ENCODE measurements at regions not wholly inside any gene's neighbourhood (a gene's known extent, or its start where the extent isn't known, plus 50 kb on each side); places are given as distances from the start of the nearest gene placed in this dataset.
"Not testable (repeated sequence)": the region's sequence is repeated elsewhere in the genome, so short reads cannot be mapped to it uniquely, and the experiment has no call there.

DNA sequence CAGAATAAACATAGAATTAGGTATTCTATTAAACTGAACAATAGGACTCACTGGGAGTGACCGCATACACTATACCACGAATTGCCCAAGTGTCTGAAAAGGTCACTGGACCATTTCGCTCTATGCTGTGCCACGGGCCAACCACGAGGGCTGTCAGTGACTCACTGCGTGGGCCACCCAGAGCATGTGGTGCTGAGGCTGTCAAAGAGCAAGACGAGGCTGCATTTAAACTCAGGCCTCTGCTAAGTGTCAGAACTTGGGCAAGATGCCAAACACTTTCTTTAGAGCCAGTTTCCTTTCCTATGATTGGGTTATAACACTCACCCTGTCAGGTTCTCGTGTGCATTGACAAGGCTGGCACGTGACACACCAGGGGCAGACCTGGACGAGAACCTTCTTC is 97.5 kb downstream of the SH3YL1 start:
- FAIRE-seq: no peak

- no peak for FAIRE-seq
These were observed 98.3 kb downstream of the SH3YL1 start for GRCh38 chr2:165530-165929.

DNA sequence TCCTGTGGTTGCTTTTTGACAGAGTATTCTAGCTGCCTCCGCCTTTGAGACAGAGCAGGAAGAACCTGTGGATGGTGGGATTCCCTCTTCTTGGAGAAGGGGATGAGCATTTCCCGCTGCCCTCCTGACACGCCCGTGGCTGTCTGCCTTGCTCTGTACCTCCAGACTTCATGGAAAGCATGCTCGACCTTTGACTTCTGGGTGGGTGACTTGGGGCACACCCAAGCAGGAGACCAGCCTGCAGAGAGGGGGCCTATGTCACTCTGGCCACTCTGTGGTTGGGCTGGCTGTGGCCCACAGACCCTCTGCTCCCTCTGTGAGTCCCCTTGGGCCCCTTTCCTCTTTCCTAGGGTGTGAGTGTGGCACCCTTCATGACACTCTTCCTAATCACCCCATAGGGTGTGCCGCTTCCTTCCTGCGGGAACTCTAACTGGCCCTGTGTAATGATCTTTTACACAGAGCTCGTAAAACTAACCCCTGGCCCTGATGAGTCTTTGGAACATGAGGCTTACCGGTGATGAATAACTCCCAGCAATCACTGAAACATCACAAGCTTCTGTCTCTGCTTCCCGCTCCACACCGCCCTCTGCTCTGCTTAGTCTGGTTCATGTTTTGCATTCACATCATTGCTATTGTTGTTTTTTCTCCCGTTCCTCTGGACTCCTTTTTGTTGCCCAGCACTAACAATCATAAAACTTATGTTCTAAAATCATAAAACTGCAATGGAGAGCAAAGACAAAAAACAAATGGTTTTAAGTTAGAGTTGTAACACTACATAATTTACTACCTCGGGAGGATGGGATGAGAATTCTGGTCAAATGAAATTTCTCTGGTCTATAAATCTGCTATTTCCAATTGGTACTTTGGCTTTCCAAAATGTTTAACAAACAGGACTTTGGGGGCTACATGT is 101.1 kb downstream of the SH3YL1 start:
- peak; percentile 98 for FAIRE-seq

- no peak for FAIRE-seq
These were observed 102.1 kb downstream of the SH3YL1 start for GRCh38 chr2:161729-162128.

DNA sequence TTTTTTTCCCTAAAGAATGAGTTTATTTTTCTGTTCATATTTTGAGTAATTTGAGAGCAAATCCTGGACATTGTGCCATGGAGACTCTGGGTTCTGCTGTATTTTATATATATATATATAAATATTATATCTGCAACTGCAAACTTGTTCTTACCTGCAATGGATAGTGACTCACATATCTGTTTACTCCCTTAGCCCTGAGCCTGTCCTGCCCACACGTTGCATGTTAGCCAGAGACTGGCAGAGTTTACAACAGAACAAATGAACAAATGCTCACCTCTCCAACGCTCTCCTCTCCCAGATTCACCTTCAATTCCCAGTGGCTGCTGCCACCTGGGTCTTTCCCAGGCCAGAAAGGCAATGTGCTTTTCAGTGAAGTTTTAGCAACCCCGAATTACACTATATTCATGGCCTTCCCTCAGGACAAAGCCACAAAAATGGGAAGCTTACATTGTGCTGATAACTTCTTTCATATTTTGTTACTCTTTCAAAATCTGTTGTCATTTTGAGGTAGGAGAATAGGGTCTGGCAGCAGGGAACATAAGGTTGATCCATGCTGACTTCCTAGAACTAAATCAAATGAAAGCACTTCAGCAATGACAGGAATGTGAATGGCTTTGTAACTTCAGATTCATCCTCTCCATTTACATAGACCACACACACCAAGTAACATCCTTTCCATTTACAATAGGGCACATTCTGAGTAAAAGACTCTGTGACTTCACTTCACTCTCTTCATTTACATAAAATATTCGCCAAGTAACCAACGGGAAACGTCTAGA is 105.4 kb upstream of the FAM110C start:
- no peak for FAIRE-seq

- no peak for FAIRE-seq
These were observed 99.1 kb upstream of the FAM110C start for GRCh38 chr2:145407-145806.

DNA sequence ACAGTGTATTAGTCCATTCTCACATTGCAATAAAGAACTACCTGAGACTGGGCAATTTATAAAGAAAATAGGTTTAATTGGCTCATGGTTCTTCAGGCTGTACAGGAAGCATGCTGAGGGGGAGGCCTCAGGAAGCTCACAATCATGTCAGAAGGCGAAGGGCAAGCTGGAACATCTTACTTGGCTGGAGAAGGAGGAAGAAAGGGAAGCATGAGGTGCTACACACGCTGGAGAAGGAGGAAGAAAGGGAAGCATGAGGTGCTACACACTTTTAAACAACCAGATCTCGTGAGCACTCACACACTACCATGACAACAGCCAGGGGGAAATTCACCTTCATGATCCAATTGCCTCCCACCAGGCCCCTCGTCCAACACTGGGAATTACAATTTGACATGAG is 95.3 kb upstream of the FAM110C start:
- FAIRE-seq: no peak

- FAIRE-seq: no peak
These were observed 90.4 kb upstream of the FAM110C start for GRCh38 chr2:136666-137065.

DNA sequence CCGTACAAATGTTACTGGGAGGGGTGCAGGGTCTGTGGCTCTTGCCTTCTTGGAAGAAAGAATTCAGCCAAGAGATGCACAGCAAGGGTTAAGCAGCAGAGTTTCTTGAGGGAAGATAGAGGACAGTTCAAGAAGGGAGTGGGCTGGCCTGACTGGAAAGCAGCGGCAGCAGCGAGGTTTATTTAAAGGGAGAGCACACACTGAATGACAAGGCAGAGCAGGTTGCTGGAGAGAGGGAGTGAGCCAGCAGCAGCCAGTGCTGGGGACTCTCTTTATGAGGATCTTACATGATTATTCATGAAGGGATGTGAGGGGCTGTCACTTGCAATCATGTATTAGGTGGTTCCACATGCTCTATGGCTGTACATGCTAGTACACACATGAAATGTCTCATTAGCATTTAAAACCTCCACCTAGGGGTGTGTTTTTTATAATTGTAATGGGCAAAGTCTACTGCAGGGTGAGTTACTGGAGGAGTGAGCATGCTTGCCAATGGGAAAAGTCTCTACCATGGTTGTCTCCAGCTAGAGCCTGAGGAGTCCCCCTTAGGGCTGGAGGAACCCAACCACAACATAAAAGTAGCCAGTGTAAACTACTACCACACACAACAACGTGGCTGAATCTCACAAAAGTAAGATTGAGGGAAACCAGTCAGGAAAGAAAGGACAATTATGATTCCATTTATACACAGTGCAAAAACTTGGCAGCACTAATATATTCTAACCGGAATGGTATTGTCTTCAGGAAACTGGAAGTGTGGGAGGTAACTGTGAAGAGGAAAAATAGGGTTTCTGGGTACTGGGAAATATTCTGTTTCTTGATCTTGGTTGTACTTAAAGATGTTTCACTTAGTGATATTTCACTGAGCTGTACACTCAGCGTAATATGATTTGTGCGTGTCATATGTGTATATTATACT is 87.6 kb upstream of the FAM110C start:
- FAIRE-seq: no peak

DNA sequence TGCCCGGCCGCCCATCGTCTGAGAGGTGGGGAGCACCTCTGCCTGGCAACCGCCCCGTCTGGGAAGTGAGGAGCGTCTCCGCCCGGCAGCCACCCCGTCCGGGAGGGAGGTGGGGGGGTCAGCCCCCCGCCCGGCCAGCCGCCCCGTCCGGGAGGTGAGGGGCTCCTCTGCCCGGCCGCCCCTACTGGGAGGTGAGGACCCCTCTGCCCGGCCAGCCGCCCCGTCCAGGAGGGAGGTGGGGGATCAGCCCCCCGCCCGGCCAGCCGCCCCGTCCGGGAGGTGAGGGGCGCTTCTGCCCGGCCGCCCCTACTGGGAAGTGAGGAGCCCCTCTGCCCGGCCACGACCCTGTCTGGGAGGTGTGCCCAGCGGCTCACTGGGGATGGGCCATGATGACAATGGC is 80.5 kb upstream of the FAM110C start:
- not testable (repeated sequence) for FAIRE-seq

DNA sequence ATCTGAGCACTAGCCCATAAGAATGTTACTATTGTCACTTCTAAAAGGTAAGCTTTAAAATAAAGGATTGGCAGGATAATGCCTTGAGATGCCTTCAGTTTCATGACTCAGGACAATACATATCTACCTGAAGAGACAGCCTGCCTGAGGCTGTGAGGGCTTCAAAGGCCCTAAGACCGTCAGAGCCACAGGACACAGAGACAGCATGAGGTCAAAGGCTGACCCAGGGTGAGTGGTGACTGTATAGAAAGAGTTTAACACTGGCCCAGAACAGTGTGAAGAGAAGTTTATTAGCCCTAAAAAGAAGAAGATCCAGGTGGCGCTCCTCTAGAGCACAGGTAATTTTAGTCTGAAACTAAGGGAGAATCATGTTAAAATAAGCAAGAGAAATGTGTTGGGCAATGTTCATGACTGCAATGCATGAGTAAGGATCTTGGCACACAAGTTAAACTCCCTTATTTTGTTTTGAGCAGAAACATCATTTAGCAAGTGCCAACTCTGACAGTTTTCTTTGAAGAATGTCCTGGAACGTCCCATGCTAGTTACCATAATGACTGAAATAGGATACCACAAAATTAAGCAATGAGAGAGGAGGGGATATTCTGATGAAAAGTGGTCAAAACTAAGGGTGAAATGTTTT is 78.1 kb upstream of the FAM110C start:
- FAIRE-seq: no peak

DNA sequence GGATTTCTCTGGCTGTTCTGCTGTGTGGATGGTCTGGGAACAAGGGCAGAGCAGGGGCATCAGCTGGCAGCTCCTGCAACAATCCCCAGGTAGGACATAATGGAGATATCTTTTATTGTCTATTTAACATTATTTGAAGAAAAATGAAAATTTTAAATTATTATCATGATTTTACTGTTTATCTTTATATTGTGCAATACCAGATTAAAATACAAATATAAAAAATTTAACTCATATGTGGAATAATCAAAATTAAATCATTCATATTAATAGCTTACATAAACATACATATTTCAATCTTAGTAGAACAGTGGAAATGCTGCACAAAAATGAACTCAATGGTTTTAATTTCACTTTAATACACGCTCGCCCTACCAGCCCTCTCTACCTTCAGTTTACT is 70.6 kb upstream of the FAM110C start:
- no peak for FAIRE-seq

GRCh38 chr2:115303-115702 is 69.0 kb upstream of the FAM110C start:
- FAIRE-seq: no peak

GRCh38 chr2:114616-115015 is 68.3 kb upstream of the FAM110C start:
- FAIRE-seq: no peak

- FAIRE-seq: no peak
These were observed 63.7 kb upstream of the FAM110C start for GRCh38 chr2:109998-110397.

DNA sequence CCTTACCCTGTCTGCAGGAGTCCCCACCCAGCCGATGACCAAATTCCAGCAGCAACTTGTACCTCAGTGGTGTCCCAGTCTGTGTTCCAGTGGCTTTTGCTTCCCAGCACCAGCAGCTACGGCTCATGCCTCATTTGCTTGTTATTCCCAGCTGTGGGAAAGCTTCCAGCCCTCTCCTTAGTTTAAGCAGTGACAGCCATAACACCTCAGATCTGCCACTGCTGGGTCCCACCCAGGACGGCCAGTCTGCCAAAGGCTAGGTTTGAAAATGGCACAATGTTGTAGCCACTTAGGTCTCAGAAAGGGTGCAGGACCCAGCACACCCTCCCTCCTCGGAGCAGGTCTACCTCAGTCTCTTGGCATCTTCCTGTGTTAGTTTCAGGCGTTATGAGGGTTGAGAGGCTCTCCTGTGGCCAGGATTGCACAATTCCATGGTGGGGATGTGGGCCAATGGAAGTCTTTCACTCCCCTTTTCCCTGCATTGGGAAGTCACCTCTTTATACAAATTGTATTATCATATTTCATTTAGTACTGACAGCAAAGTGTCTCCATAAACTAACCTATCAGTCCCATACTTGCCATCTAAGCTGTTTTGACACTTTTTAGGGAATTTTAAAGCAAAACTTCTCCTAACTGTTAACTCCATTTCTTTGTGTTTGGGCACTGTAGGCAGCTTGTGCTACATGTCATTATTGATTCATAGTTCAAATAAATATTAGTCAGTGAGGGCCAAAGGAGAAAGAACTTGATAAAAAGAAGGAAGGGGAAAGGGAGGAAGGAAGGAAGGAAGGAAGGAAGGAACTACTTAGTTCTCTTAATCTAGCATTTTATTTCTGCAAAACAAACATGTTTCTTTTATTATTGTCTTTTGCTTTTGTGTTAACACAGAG is 62.9 kb upstream of the FAM110C start:
- no peak for FAIRE-seq

DNA sequence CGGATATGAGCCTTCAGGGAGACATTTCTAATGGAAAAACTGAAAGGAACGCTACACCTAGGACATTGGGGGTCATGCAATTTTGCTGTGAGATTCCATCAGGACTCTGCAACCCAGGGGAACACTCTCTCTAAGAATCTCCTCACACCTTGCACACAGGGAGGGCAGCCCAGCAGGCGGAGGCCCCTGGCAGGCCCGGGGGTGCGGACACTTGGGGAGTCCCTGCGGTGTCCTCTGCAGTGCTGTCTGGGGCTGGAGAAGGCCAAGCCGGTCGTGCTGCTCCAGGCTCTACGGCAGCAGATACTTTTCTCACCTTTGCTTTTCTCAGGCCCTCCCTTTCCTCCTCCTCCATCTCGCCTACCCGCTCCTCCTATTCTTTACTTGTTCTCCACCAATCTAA is 54.7 kb upstream of the FAM110C start:
- FAIRE-seq: no peak

All from endometrium (tissue), 2 donors.